GM12891 (cell line): ENCODE measurements at regions not wholly inside any gene's neighbourhood (a gene's known extent, or its start where the extent isn't known, plus 50 kb on each side); places are given as distances from the start of the nearest gene placed in this dataset.
"Not testable (repeated sequence)": the region's sequence is repeated elsewhere in the genome, so short reads cannot be mapped to it uniquely, and the experiment has no call there.

Source experiments
- DNase-seq: peaks from one replicate; pipeline ENCODE4 v3.0.0; 2011; ENCODE audit warnings: low spot score; ENCODE audit not compliant: insufficient read length
- FAIRE-seq: peaks from 2 replicates; lab custom pipeline; 2011; peaks lifted over from hg19 to GRCh38; lab: Jason Lieb, UNC
- PAX5 ChIP-seq: IDR thresholded peaks from 2 replicates; pipeline ENCODE4 v1.6.1; 2011; ENCODE audit warnings: low read length, moderate library complexity, mild to moderate bottlenecking; ENCODE audit not compliant: insufficient read depth, severe bottlenecking
- POLR2A ChIP-seq: IDR thresholded peaks from 2 replicates; pipeline ENCODE4 v1.6.1; 2011; ENCODE audit warnings: low read depth, low read length, control low read depth
- POLR2AphosphoS5 ChIP-seq: IDR thresholded peaks from 2 replicates; pipeline ENCODE4 v1.6.1; 2011; ENCODE audit warnings: low read depth, low read length, control low read depth
- POU2F2 ChIP-seq: IDR thresholded peaks from 2 replicates; pipeline ENCODE4 v1.6.1; 2011; ENCODE audit warnings: low read depth, mild to moderate bottlenecking, control low read depth, low read length, moderate library complexity
- SPI1 ChIP-seq: IDR thresholded peaks from 2 replicates; pipeline ENCODE4 v1.6.1; 2011; ENCODE audit warnings: low read depth, low read length, control low read depth
- TAF1 ChIP-seq: IDR thresholded peaks from 2 replicates; pipeline ENCODE4 v1.6.1; 2011; ENCODE audit warnings: low read depth, low read length, control low read depth

DNA sequence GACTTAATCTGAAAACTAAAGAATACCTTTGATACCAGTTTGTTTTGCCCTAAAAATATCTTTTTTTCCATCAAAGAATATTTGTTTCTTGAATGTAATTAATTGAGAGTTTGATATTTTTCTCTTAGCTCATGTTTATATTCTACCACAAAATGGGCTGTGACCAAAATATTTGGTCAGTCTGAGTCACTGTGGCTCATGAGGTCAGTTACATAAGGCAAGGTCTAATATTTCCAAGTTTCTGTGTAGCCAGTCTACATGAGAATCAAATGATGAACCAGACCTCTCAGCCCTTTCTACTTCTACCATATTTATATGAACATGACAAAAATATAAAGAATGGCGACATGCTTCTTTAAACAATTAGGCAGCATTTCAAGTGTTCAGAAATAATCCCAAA lies 83.0 kb upstream of the IVNS1ABP start:
- TF ChIP-seq TAF1 (no peak), POLR2A (no peak), SPI1 (no peak), POU2F2 (no peak), POLR2AphosphoS5 (no peak), PAX5 (no peak)
- no peak for DNase-seq
- no peak for FAIRE-seq

DNA sequence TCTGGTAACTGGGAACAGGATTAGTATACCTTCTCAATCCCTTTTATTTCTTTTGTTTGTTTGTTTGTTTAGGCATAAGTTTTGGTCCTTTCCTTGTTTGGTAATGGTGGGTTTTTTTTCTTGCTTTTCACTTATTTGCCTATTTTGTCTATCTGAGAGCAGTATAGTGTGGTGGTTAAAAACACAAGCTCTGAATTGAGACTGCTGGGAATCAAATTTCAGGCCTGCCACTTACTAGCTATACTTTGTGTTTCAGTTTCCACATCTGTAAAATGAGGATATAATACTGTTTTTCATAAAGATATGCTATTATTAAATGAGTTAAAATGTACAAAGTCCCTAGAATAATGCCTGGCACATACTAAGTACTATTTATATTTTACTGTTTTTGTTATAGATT lies 81.6 kb upstream of the IVNS1ABP start:
- FAIRE-seq: no peak

DNA sequence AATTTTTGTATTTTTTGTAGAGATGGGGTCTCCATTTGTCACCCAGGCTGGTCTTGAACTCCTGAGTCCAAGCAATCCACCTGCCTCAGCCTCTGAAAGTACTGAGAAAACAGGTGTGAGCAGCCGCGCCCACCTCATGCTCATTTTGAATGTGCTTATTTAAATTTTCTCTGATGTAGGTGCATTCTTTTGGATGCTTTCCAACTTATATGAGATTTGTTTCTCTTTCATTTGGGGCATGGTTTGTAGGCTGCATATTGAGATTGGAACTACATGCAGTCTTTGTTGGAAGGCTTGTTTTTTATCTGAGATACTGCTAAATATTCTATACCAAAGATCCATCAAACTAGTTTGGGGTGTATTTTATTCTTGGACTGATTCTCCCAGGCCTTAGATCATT lies 81.0 kb upstream of the IVNS1ABP start:
- no peak for FAIRE-seq
- no peak for TF ChIP-seq SPI1
- no peak for TF ChIP-seq POU2F2
- no peak for TF ChIP-seq PAX5
- no peak for TF ChIP-seq TAF1
- TF ChIP-seq POLR2AphosphoS5: no peak
- TF ChIP-seq POLR2A: no peak
- no peak for DNase-seq

More for the DNA sequence above, 81.6 kb upstream of the IVNS1ABP start:
- DNase-seq: no peak
- TF ChIP-seq POU2F2 (no peak), POLR2A (no peak), TAF1 (no peak), SPI1 (no peak), PAX5 (no peak), POLR2AphosphoS5 (no peak)

DNA sequence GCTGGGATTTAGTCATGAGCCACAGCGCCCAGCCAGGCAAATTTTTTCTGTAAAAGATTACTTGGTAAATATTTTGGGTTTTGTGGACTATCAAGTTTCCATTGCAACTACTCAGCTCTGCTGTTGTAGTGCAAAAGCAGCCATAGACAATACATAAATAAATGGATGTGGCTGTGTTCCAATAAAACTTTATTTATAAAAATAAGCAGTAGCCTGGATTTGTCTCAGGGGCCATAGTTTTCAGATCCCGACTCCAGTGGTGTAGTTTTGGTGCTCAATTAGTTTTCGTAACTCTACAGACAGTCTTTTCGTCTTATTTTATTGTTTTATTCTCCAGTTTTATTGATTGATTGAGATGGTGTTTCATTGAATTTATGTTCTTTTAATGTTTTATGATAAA lies 80.1 kb upstream of the IVNS1ABP start:
- FAIRE-seq: no peak
- no peak for TF ChIP-seq POU2F2
- no peak for TF ChIP-seq TAF1
- no peak for TF ChIP-seq PAX5
- TF ChIP-seq SPI1: no peak
- TF ChIP-seq POLR2AphosphoS5: no peak
- no peak for TF ChIP-seq POLR2A

DNA sequence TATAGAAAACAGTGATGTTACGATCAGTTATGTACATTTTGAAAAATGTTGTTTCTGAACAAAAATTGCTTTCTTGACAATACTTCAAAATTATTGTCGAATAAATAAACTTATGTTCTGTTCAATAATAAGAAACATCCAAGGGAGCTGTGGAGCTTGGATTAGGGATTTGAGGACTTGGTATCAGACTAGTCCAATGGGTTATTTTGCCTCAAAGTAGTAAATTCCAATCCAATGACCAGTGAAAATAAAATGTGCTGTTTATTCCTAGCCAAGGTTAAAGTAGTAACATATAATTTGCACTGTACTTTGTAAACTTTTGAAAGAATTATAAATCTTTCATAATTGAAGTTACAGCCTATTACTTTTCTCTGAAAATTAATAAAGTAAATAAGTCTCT lies 79.1 kb upstream of the IVNS1ABP start:
- FAIRE-seq (no peak), DNase-seq (no peak)
- TF ChIP-seq POU2F2 (no peak), TAF1 (no peak), SPI1 (no peak), POLR2AphosphoS5 (no peak), POLR2A (no peak), PAX5 (no peak)

More for the DNA sequence above, 80.1 kb upstream of the IVNS1ABP start:
- no peak for DNase-seq

DNA sequence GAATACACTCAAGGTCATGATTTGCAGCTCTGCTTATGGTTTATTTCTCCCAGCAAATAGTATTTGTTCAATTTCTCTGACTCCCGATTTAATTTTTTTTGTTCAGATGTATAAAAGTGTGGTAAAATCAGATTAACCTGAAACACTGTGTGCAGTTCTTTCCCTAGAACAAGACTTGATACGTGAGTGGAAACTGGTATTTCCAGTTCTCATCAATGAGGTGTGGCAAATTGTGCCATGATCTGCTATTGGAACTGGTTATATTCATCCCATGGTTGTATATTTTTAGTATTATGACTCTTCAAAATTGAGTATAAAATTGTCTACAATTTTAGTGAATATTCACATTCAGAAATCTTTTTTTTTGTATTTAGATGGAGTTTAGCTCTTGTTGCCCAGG lies 76.8 kb upstream of the IVNS1ABP start:
- no peak for FAIRE-seq
- no peak for TF ChIP-seq POU2F2
- no peak for TF ChIP-seq PAX5
- no peak for TF ChIP-seq SPI1
- TF ChIP-seq POLR2A: no peak
- no peak for TF ChIP-seq POLR2AphosphoS5
- no peak for TF ChIP-seq TAF1
- no peak for DNase-seq

DNA sequence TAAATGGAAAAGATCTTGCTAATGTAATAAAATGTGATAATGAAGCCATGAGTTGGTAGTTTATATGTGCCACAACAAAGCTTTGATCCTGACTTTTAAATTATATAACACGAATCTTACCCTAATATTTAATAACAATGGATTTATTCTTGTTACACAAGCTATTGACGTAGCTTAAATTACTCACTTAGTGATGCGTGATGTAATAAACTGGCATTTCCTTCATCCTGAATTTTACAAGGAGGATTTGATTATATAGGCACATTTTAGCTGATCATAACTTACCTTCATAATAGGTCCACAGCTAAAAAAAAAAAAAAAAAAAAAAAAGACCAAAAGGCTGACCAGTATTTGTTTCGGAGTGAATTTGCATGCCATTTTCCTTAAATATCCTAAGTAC lies 76.2 kb upstream of the IVNS1ABP start:
- DNase-seq (no peak), FAIRE-seq (no peak)
- TF ChIP-seq TAF1: no peak
- TF ChIP-seq PAX5: no peak
- no peak for TF ChIP-seq SPI1
- no peak for TF ChIP-seq POLR2AphosphoS5
- TF ChIP-seq POLR2A: no peak
- no peak for TF ChIP-seq POU2F2

DNA sequence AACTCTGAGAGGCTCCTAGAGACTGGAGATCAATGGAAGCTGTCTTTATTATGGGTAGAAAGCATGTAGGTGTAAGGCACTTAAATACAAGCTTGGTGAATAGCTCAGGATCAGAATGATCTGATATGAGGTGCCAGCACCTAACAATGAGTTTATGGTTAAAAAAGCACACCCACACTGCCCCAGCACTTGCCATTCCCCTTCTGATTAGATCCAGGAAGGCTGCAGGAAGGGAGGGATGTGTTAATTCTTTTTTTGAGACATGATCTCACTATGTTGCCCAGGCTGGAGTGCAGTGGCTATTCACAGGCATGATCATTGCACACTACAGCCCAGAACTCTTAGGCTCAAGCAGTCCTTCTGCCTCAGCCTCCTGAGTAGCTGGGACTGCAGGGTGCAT lies 71.8 kb upstream of the IVNS1ABP start:
- no peak for TF ChIP-seq PAX5
- TF ChIP-seq POLR2A: no peak
- TF ChIP-seq POU2F2: no peak
- TF ChIP-seq SPI1: no peak
- no peak for TF ChIP-seq TAF1
- TF ChIP-seq POLR2AphosphoS5: no peak
- no peak for DNase-seq
- no peak for FAIRE-seq

DNA sequence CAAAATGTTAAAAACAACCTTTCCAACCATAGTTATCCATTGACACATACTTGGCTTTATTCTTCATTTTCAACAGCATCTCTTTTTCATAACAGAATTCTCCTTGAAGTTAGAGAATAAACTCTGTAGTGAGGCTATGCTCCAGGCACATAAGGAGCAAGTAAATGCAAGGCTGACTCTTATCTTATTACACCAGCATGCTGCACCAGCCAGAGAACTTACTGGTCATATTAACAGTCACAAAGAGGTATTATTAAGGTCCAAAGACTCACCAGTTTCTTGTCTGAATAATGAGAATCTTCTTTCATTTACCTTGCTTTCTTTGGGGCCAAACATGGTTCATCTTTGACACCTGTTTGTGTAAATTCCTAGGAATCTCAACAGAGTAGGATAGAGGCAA lies 71.3 kb upstream of the IVNS1ABP start:
- DNase-seq (no peak), FAIRE-seq (no peak)
- no peak for TF ChIP-seq SPI1
- no peak for TF ChIP-seq POLR2AphosphoS5
- TF ChIP-seq POU2F2: no peak
- TF ChIP-seq TAF1: no peak
- TF ChIP-seq PAX5: no peak
- TF ChIP-seq POLR2A: no peak

DNA sequence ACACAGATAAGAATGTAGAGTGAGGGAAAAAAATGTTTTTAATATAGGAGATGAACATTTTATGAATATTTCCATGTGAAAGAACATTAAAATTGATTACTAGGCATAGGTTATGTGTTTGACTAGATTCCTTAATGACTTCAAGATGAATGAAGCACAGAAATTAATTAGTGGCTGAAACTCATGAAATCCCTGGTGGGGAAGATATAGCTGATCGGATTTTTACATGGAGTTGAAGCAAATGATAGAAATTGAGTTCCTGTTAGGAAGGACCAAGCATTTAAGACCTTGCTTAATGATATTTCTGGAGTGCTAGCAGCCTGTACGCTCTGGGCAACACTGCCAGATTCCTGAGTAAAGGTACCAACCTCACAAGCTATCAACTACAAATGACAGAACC lies 68.9 kb upstream of the IVNS1ABP start:
- FAIRE-seq (no peak), DNase-seq (no peak)
- no peak for TF ChIP-seq PAX5
- no peak for TF ChIP-seq POLR2AphosphoS5
- TF ChIP-seq POLR2A: no peak

DNA sequence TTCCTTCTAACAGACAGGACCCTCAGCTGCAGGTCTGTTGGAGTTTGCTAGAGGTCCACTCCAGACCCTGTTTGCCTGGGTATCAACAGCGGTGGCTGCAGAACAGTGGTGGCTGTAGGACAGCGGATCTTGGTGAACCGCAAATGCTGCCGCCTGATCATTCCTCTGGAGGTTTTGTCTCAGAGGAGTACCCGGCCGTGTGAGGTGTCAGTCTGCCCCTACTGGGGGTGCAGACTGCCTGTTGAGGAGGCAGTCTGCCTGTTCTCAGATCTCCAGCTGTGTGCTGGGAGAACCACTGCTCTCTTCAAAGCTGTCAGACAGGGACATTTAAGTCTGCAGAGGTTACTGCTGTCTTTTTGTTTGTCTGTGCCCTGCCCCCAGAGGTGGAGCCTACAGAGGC lies 66.8 kb upstream of the IVNS1ABP start:
- not testable (repeated sequence) for DNase-seq, FAIRE-seq
